ENCODE measurements at regions not wholly inside any gene's neighbourhood (a gene's known extent, or its start where the extent isn't known, plus 50 kb on each side); places are given as distances from the start of the nearest gene placed in this dataset.

DNA sequence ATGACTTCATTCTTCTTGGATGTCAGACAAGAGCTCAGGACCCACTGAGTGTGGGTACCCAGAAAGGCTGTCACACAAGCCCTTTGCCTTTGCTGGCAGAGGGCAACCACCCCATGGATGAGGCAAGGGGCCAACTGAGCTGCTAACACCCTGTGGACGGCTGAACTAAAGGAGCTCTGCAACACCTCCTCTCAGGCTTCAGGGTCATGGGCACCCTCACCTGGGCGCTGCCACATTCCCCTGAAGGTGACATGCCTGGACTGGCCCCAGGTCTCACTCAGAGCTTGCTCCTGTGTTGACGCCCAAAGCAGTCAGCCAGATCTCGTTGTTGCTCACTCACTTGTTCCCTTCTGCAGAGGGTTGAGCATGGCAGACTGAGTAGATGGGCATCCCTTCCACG is 336.8 kb upstream of the TMEM132C start:
- TF ChIP-seq, protein P1, sequence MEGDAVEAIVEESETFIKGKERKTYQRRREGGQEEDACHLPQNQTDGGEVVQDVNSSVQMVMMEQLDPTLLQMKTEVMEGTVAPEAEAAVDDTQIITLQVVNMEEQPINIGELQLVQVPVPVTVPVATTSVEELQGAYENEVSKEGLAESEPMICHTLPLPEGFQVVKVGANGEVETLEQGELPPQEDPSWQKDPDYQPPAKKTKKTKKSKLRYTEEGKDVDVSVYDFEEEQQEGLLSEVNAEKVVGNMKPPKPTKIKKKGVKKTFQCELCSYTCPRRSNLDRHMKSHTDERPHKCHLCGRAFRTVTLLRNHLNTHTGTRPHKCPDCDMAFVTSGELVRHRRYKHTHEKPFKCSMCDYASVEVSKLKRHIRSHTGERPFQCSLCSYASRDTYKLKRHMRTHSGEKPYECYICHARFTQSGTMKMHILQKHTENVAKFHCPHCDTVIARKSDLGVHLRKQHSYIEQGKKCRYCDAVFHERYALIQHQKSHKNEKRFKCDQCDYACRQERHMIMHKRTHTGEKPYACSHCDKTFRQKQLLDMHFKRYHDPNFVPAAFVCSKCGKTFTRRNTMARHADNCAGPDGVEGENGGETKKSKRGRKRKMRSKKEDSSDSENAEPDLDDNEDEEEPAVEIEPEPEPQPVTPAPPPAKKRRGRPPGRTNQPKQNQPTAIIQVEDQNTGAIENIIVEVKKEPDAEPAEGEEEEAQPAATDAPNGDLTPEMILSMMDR (conservative IDR thresholded peaks at IDR 0.05; ENCODE audit: low read depth in 2 of 2) = no peak
- TF ChIP-seq POLR2AphosphoS5 (IDR thresholded peaks at IDR 0.05; ENCODE audit: low read depth) = no peak
- TF ChIP-seq, protein P2, sequence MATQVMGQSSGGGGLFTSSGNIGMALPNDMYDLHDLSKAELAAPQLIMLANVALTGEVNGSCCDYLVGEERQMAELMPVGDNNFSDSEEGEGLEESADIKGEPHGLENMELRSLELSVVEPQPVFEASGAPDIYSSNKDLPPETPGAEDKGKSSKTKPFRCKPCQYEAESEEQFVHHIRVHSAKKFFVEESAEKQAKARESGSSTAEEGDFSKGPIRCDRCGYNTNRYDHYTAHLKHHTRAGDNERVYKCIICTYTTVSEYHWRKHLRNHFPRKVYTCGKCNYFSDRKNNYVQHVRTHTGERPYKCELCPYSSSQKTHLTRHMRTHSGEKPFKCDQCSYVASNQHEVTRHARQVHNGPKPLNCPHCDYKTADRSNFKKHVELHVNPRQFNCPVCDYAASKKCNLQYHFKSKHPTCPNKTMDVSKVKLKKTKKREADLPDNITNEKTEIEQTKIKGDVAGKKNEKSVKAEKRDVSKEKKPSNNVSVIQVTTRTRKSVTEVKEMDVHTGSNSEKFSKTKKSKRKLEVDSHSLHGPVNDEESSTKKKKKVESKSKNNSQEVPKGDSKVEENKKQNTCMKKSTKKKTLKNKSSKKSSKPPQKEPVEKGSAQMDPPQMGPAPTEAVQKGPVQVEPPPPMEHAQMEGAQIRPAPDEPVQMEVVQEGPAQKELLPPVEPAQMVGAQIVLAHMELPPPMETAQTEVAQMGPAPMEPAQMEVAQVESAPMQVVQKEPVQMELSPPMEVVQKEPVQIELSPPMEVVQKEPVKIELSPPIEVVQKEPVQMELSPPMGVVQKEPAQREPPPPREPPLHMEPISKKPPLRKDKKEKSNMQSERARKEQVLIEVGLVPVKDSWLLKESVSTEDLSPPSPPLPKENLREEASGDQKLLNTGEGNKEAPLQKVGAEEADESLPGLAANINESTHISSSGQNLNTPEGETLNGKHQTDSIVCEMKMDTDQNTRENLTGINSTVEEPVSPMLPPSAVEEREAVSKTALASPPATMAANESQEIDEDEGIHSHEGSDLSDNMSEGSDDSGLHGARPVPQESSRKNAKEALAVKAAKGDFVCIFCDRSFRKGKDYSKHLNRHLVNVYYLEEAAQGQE (IDR thresholded peaks at IDR 0.05; ENCODE audit: unreplicated experiment) = no peak
- TF ChIP-seq JUNB (IDR thresholded peaks at IDR 0.05; ENCODE audit: unreplicated experiment) = no peak
- no peak for TF ChIP-seq STAT1 (IDR thresholded peaks at IDR 0.05; ENCODE audit: unreplicated experiment)
- no peak for TF ChIP-seq EZH2 (IDR thresholded peaks at IDR 0.05; ENCODE audit: low read depth, unreplicated experiment)
- TF ChIP-seq EZH2phosphoT487 (IDR thresholded peaks at IDR 0.05; ENCODE audit: unreplicated experiment) = no peak
- no peak for TF ChIP-seq CREB1 (CRISPR knock-in tag; IDR thresholded peaks at IDR 0.05; ENCODE audit: low read depth)
- no peak for TF ChIP-seq NANOG (IDR thresholded peaks at IDR 0.05; ENCODE audit: borderline replicate concordance)
- TF ChIP-seq ZNF114 (CRISPR knock-in tag; IDR thresholded peaks at IDR 0.05) = no peak
